ENCODE measurements at regions not wholly inside any gene's neighbourhood (a gene's known extent, or its start where the extent isn't known, plus 50 kb on each side); places are given as distances from the start of the nearest gene placed in this dataset.

DNA sequence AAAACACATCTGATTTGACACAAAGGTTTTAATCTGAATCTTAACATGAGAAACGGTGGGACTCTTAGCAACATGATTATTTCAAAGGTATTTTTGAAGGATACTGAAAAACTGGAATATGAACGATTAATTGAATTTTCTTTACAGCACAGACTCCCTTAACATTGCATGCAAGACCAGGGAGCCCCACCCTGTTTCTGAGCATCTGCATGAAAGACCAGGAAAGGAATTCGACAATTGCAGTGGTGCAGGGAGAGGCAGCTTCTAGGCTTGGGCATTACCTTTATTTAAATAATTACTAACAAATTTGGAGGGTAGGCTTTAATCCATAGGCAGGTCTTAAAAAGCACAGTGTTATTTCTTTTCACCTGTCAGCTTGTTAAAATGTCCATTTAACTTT, 240.6 kb upstream of the TOPAZ1 start (continued):
- TF ChIP-seq JUNB (IDR thresholded peaks at IDR 0.05; ENCODE audit: unreplicated experiment) (no peak), ZNF114 (CRISPR knock-in tag; IDR thresholded peaks at IDR 0.05) (no peak)
- TF ChIP-seq, protein P1, sequence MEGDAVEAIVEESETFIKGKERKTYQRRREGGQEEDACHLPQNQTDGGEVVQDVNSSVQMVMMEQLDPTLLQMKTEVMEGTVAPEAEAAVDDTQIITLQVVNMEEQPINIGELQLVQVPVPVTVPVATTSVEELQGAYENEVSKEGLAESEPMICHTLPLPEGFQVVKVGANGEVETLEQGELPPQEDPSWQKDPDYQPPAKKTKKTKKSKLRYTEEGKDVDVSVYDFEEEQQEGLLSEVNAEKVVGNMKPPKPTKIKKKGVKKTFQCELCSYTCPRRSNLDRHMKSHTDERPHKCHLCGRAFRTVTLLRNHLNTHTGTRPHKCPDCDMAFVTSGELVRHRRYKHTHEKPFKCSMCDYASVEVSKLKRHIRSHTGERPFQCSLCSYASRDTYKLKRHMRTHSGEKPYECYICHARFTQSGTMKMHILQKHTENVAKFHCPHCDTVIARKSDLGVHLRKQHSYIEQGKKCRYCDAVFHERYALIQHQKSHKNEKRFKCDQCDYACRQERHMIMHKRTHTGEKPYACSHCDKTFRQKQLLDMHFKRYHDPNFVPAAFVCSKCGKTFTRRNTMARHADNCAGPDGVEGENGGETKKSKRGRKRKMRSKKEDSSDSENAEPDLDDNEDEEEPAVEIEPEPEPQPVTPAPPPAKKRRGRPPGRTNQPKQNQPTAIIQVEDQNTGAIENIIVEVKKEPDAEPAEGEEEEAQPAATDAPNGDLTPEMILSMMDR (conservative IDR thresholded peaks at IDR 0.05; ENCODE audit: low read depth in 2 of 2) = no peak

GRCh38 chr3:44003801-44004200, 237.9 kb upstream of the TOPAZ1 start:
- H3K4me3 Mint-ChIP-seq = no peak overlapping the region
- H3K4me1 ChIP-seq (ENCODE audit: insufficient read depth) = peaks cover 20% of the 10 kb centered on the region
- no peak overlapping the region for H3K27ac ChIP-seq (ENCODE audit: low read depth)
- no peak overlapping the region for H3K4me3 ChIP-seq
- peaks cover 15% of the 10 kb centered on the region for H3K4me1 Mint-ChIP-seq
- H3K36me3 Mint-ChIP-seq (ENCODE audit: low read depth) = peaks cover 4% of the 10 kb centered on the region
- no peak overlapping the region for H2AFZ ChIP-seq
- H3K27ac Mint-ChIP-seq = no peak overlapping the region
- peaks cover 15% of the 10 kb centered on the region for H3K27me3 ChIP-seq (ENCODE audit: insufficient read depth)
- no peak for DNase-seq (ENCODE audit: low spot score)
- H3K9me3 Mint-ChIP-seq = peaks cover 8% of the 10 kb centered on the region
- no peak for ATAC-seq
- no peaks in the 10 kb centered on the region for H3K9me2 ChIP-seq (ENCODE audit: insufficient read depth)
- no peaks in the 10 kb centered on the region; the same call in 1 of the 2 replicates for H4K20me1 ChIP-seq (replicated peaks; ENCODE audit: insufficient read depth)
- TF ChIP-seq, protein P1 (conservative IDR thresholded peaks at IDR 0.05; ENCODE audit: low read depth in 2 of 2) = no peak
- no peak for TF ChIP-seq NANOG (IDR thresholded peaks at IDR 0.05; ENCODE audit: borderline replicate concordance)
- TF ChIP-seq, protein P2, sequence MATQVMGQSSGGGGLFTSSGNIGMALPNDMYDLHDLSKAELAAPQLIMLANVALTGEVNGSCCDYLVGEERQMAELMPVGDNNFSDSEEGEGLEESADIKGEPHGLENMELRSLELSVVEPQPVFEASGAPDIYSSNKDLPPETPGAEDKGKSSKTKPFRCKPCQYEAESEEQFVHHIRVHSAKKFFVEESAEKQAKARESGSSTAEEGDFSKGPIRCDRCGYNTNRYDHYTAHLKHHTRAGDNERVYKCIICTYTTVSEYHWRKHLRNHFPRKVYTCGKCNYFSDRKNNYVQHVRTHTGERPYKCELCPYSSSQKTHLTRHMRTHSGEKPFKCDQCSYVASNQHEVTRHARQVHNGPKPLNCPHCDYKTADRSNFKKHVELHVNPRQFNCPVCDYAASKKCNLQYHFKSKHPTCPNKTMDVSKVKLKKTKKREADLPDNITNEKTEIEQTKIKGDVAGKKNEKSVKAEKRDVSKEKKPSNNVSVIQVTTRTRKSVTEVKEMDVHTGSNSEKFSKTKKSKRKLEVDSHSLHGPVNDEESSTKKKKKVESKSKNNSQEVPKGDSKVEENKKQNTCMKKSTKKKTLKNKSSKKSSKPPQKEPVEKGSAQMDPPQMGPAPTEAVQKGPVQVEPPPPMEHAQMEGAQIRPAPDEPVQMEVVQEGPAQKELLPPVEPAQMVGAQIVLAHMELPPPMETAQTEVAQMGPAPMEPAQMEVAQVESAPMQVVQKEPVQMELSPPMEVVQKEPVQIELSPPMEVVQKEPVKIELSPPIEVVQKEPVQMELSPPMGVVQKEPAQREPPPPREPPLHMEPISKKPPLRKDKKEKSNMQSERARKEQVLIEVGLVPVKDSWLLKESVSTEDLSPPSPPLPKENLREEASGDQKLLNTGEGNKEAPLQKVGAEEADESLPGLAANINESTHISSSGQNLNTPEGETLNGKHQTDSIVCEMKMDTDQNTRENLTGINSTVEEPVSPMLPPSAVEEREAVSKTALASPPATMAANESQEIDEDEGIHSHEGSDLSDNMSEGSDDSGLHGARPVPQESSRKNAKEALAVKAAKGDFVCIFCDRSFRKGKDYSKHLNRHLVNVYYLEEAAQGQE (IDR thresholded peaks at IDR 0.05; ENCODE audit: unreplicated experiment) = no peak
- TF ChIP-seq CREB1 (CRISPR knock-in tag; IDR thresholded peaks at IDR 0.05; ENCODE audit: low read depth) = no peak
- no peak for TF ChIP-seq ZNF114 (CRISPR knock-in tag; IDR thresholded peaks at IDR 0.05)
- no peak for TF ChIP-seq POLR2AphosphoS5 (IDR thresholded peaks at IDR 0.05; ENCODE audit: low read depth)
- TF ChIP-seq ZNF331 (CRISPR knock-in tag; IDR thresholded peaks at IDR 0.05; ENCODE audit: low read depth) = no peak
- peaks cover 19% of the 10 kb centered on the region for H3K27me3 Mint-ChIP-seq (ENCODE audit: insufficient read depth, low read depth, poor library complexity)
- H3K4me2 ChIP-seq = no peak overlapping the region
- peaks cover 9% of the 10 kb centered on the region; the same call in 1 of the 2 replicates for H3K79me2 ChIP-seq (replicated peaks; ENCODE audit: insufficient read depth)
- no peaks in the 10 kb centered on the region for H3K36me3 ChIP-seq (ENCODE audit: insufficient read depth)
- H3F3A ChIP-seq (replicated peaks; ENCODE audit: low read depth) = no peaks in the 10 kb centered on the region
